Suprapubic skin (tissue), 4 donors: ENCODE measurements at regions not wholly inside any gene's neighbourhood (a gene's known extent, or its start where the extent isn't known, plus 50 kb on each side); places are given as distances from the start of the nearest gene placed in this dataset.
A peak's percentile ranks its signal among the peaks of the same experiment; 100 is the strongest.

Experiments used
- DNase-seq, 2 donors: peaks; one replicate each; pipeline ENCODE4 v3.0.0-alpha.2; 2019; ENCODE audit warnings: low spot score in 2 of 2
- H3K27ac ChIP-seq: fragments of 200-600 bp; sonication (generic); one replicate; pipeline ENCODE4 v1.5.1; 2019
- H3K27me3 ChIP-seq: fragments of 200-600 bp; sonication (generic); one replicate; pipeline ENCODE4 v1.5.1; 2019
- H3K36me3 ChIP-seq: fragments of 200-600 bp; sonication (generic); one replicate; pipeline ENCODE4 v1.5.1; 2019
- H3K4me1 ChIP-seq: fragments of 200-600 bp; sonication (generic); one replicate; pipeline ENCODE4 v1.5.1; 2019
- H3K4me3 ChIP-seq: fragments of 200-600 bp; sonication (generic); one replicate; pipeline ENCODE4 v1.5.1; 2019; ENCODE audit warnings: mild to moderate bottlenecking
- H3K9me3 ChIP-seq: fragments of 200-600 bp; sonication (generic); one replicate; pipeline ENCODE4 v1.5.1; 2019
- CTCF ChIP-seq, 2 donors: fragments of 200-600 bp in 1 of 2; fragments of 450-650 bp in 1 of 2; sonication (generic) in 1 of 2; IDR thresholded peaks; one replicate each; pipeline ENCODE4 v1.5.1; 2016 to 2019; ENCODE audit warnings: antibody characterized with exemption in 2 of 2, mild to moderate bottlenecking in 1 of 2, moderate library complexity in 1 of 2
- EP300 ChIP-seq: sonication (generic); formaldehyde crosslinking; IDR thresholded peaks from one replicate; pipeline ENCODE4 v1.6.1; 2017; ENCODE audit warnings: antibody characterized with exemption
- POLR2A ChIP-seq, 2 donors: fragments of 450-650 bp; IDR thresholded peaks; one replicate each; pipeline ENCODE4 v1.6.1; 2017; ENCODE audit warnings: antibody characterized with exemption in 2 of 2, mild to moderate bottlenecking in 2 of 2, moderate library complexity in 2 of 2
- POLR2AphosphoS5 ChIP-seq, 3 donors: sonication (generic); formaldehyde crosslinking; IDR thresholded peaks; one replicate each; pipeline ENCODE4 v1.6.1; 2017; ENCODE audit warnings: antibody characterized with exemption in 3 of 3
- WGBS: methylation state at CpG from one replicate; pipeline ENCODE4 v1.1.5; 2018; 5-methylcytosine and 5-hydroxymethylcytosine counted together

DNA sequence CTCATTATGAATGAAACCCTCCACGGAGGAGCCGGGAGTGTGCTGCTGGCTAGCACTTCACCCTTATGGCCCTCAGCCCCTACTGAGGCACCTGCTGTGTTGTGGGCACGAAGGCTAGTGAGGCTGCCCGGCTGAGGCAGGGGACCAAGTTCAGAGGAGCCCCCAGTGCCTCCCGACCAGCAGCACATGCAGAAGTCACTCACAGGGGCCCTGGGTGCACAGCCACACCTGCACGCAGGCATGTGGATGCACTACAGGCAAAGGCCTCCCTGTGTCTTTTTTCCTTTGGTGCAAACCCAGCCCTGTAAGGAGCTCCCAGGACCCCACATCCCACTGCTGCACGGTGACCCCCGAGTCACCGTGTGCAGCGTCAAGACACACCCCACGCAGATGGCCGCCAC is 261.5 kb downstream of the BRD1 start:
- H3K9me3 ChIP-seq = no peaks in the 10 kb centered on the region
- DNase-seq = peak in 1 of 2 donors; percentile 69
- H3K27ac ChIP-seq = no peak overlapping the region
- H3K27me3 ChIP-seq = peaks cover 12% of the 10 kb centered on the region
- H3K4me3 ChIP-seq = no peak overlapping the region
- TF ChIP-seq POLR2A (IDR thresholded peaks at IDR 0.05) = no peak
- TF ChIP-seq POLR2AphosphoS5 (IDR thresholded peaks at IDR 0.05) = no peak
- no peak for TF ChIP-seq EP300
- TF ChIP-seq CTCF (IDR thresholded peaks at IDR 0.05) = no peak
- H3K4me1 ChIP-seq = no peaks in the 10 kb centered on the region
- 76% methylated on average over 8 of the region's 12 CpGs for WGBS
- H3K36me3 ChIP-seq = no peaks in the 10 kb centered on the region

GRCh38 chr22:49565516-49565855 is 262.2 kb downstream of the BRD1 start:
- peaks cover 12% of the 10 kb centered on the region for H3K27me3 ChIP-seq
- H3K4me3 ChIP-seq = no peak overlapping the region
- peak in 1 of 2 donors; percentile 65 for DNase-seq
- TF ChIP-seq EP300 = no peak
- no peak for TF ChIP-seq POLR2A (IDR thresholded peaks at IDR 0.05)
- no peak for TF ChIP-seq POLR2AphosphoS5 (IDR thresholded peaks at IDR 0.05)
- TF ChIP-seq CTCF (IDR thresholded peaks at IDR 0.05) = no peak
- no peaks in the 10 kb centered on the region for H3K36me3 ChIP-seq
- H3K4me1 ChIP-seq = no peaks in the 10 kb centered on the region
- H3K9me3 ChIP-seq = no peaks in the 10 kb centered on the region
- WGBS = 85% methylated on average over 2 of the region's 6 CpGs
- H3K27ac ChIP-seq = no peak overlapping the region

DNA sequence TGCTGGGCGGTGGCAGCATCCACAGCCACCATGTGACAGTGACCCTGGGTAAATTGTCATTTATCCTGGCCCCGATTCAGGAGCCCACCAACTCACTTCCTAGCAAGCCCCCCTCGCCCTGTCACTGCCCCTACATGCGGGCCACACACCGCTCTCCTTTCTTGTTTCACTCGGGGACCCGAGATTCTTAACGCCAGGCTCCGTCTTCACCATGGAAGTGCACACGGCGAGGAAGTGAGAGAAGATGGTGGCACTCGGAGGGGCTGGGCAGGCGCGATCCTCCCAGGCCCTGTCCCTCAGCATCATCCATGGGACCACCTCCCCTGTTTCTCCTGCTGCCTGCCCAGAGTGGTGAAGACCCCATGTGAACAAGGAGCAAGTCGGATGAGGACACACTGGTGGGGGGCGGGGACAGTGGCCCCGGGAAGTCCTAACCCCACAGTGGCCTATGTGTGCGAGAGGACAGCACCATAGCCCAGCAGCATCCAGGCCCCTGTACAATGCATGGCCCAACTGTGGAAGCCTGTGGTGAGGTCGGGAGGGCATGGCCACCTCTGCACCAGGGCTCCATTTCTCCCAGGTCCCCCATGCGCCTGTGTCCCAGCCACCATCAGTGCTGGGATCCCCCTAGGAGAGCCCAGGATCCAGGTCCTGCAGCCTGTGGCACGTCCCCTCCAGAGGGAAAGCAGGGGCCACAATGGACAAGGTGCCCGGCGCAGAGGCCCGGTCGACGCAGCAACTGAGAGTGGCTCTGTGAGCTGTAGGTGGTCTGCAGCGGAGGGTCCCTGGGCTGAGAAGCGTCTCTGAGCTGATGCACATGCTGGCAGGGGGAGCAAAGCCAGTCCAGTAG is 262.8 kb downstream of the BRD1 start:
- WGBS = 91% methylated on average over 20 of the region's 28 CpGs
- no peaks in the 10 kb centered on the region for H3K36me3 ChIP-seq
- no peak overlapping the region for H3K27ac ChIP-seq
- no peak overlapping the region for H3K4me3 ChIP-seq
- DNase-seq = peak in 1 of 2 donors; percentile 58
- no peaks in the 10 kb centered on the region for H3K4me1 ChIP-seq
- H3K27me3 ChIP-seq = peaks cover 10% of the 10 kb centered on the region
- TF ChIP-seq CTCF (IDR thresholded peaks at IDR 0.05) (no peak), POLR2AphosphoS5 (IDR thresholded peaks at IDR 0.05) (no peak), EP300 (no peak), POLR2A (IDR thresholded peaks at IDR 0.05) (no peak)
- H3K9me3 ChIP-seq = no peaks in the 10 kb centered on the region

GRCh38 chr22:49564054-49564453 is 263.6 kb downstream of the BRD1 start:
- Histone ChIP-seq H3K27ac (no peak overlapping the region), H3K4me3 (no peak overlapping the region), H3K27me3 (peaks cover 5% of the 10 kb centered on the region), H3K9me3 (no peaks in the 10 kb centered on the region), H3K4me1 (no peaks in the 10 kb centered on the region), H3K36me3 (no peaks in the 10 kb centered on the region)
- peak in 1 of 2 donors; percentile 28 for DNase-seq
- TF ChIP-seq POLR2A (IDR thresholded peaks at IDR 0.05) = no peak
- TF ChIP-seq EP300 = no peak
- no peak for TF ChIP-seq CTCF (IDR thresholded peaks at IDR 0.05)
- no peak for TF ChIP-seq POLR2AphosphoS5 (IDR thresholded peaks at IDR 0.05)
- 91% methylated on average over 5 of the region's 5 CpGs for WGBS

DNA sequence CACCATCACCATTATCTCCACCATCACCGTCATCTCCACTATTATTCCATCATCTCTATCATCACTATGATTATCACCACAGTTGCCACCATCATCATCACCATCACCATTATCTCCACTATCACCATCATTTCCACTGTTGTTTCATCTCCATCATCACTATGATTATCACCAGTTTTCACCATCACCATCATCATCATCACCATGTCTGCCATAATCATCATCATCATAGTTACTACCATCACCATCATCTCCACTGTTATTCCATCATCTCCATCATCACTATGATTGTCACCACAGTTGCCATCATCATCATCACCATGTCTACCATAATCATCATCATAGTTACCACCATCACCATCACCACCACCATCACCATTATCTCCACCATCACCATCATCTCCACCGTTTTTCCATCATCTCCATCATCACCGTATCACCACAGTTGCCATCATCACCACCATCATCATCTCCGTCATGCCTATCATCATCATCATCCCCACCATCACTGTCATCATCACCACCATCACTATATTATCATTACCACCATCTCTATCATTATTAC is 264.9 kb downstream of the BRD1 start:
- Histone ChIP-seq H3K27ac (no peak overlapping the region), H3K36me3 (no peaks in the 10 kb centered on the region), H3K4me3 (no peak overlapping the region), H3K27me3 (peaks cover 5% of the 10 kb centered on the region), H3K4me1 (no peaks in the 10 kb centered on the region), H3K9me3 (no peaks in the 10 kb centered on the region)
- WGBS = 89% methylated on average over 4 of the region's 4 CpGs
- TF ChIP-seq CTCF (IDR thresholded peaks at IDR 0.05) (no peak), POLR2AphosphoS5 (IDR thresholded peaks at IDR 0.05) (no peak), POLR2A (IDR thresholded peaks at IDR 0.05) (no peak), EP300 (no peak)
- no peak for DNase-seq
